ENCODE measurements at regions not wholly inside any gene's neighbourhood (a gene's known extent, or its start where the extent isn't known, plus 50 kb on each side); places are given as distances from the start of the nearest gene placed in this dataset.

GRCh38 chr2:104794441-104794840 is 59.5 kb upstream of the POU3F3 start:
- TF ChIP-seq CTCF (IDR thresholded peaks at IDR 0.05; ENCODE audit: insufficient read depth, low read depth, low read length, missing control alignments): no peak
- no peak for DNase-seq (ENCODE audit: low read depth)
- H3K4me3 ChIP-seq (ENCODE audit: low read depth, low read length): no peak overlapping the region
